Ovary (tissue), 3 donors: ENCODE measurements at regions not wholly inside any gene's neighbourhood (a gene's known extent, or its start where the extent isn't known, plus 50 kb on each side); places are given as distances from the start of the nearest gene placed in this dataset.

ENCODE experiments used
- EP300 ChIP-seq: sonication (generic); formaldehyde crosslinking; IDR thresholded peaks from one replicate; pipeline ENCODE4 v1.6.1; 2017; ENCODE audit warnings: antibody characterized with exemption
- TF ChIP-seq, protein P1 (sequence below), 3 donors: fragments of 450-650 bp in 2 of 3; fragments of 200-600 bp in 1 of 3; IDR thresholded peaks; one replicate each; pipeline versions ENCODE4 v1.5.1 to v1.8.0; 2016 to 2022; ENCODE audit warnings: antibody characterized with exemption in 3 of 3, mild to moderate bottlenecking in 1 of 3
- donor health status: DM: no; HTN: no; CAD: no.

DNA sequence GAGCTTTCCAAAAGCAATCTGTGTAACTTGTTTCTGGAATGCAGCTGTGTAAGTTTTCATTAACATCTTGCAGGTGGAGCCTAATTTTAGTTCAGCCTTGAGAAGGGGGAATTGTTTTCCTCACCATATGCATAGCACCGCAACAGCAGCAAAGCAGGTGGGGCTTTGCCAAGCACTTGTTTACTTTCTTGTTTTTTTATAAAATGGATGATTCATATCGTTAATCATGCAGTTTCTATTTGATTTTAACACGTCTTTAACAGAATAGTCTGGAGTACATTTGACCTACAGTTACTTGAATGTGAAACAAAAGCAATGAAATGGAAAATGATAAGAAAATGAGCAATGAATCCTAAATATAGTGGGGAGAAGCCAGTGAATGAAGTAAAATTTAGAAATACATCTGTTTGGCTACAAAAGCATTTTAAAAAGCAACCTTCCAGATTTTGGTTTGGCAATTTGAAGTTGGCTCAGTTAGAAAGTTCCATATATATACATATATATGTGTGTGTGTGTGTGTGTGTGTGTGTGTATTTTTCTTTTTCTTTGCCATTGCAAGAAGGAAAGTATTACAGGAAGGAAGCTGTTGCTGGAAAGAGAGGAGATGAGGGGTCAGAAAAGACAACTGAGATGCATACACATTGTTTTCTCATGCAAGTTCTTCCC lies 119.0 kb upstream of the ADGRL2 start:
- TF ChIP-seq, protein P1, sequence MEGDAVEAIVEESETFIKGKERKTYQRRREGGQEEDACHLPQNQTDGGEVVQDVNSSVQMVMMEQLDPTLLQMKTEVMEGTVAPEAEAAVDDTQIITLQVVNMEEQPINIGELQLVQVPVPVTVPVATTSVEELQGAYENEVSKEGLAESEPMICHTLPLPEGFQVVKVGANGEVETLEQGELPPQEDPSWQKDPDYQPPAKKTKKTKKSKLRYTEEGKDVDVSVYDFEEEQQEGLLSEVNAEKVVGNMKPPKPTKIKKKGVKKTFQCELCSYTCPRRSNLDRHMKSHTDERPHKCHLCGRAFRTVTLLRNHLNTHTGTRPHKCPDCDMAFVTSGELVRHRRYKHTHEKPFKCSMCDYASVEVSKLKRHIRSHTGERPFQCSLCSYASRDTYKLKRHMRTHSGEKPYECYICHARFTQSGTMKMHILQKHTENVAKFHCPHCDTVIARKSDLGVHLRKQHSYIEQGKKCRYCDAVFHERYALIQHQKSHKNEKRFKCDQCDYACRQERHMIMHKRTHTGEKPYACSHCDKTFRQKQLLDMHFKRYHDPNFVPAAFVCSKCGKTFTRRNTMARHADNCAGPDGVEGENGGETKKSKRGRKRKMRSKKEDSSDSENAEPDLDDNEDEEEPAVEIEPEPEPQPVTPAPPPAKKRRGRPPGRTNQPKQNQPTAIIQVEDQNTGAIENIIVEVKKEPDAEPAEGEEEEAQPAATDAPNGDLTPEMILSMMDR (IDR thresholded peaks at IDR 0.05): no peak
- no peak for TF ChIP-seq EP300
